Amniotic epithelial cell (primary cell): ENCODE measurements at regions not wholly inside any gene's neighbourhood (a gene's known extent, or its start where the extent isn't known, plus 50 kb on each side); places are given as distances from the start of the nearest gene placed in this dataset.
"Not testable (repeated sequence)": the region's sequence is repeated elsewhere in the genome, so short reads cannot be mapped to it uniquely, and the experiment has no call there.

Experiments
- DNase-seq: peaks from one replicate; pipeline ENCODE4 v3.0.0-alpha.2; 2010; ENCODE audit warnings: low read depth

DNA sequence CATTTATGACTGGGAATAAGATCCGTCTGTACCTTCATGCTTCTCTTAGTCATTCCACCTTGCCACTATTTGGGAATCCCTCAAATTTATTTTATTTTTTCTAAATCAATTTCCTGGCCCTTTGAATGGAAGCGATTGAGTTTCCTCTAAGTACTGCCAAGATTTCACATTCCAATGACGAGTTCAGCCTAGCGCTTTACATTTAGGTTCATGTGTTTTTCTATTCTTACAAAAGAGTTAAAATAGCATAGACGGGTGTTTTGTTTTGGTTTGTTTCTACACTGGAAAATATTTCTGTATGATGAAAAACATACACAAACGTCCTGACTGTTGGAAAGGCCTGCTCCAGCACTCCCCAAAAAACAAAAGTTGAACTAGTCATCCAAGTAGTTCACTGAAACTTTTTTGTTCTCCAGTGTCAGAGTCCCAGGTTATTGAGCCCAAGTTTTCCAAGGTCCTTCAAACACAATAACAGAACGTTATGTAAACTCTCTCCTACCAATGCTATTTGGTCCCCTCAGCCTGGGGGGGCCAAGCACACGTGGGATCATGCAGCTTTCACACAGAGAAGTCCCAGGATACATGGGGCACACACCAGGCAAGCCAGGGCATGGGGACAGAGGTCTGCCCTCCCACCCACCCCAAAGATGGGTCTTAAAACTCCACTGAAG, 74.8 kb upstream of the FOXN3 start:
- DNase-seq: no peak

DNA sequence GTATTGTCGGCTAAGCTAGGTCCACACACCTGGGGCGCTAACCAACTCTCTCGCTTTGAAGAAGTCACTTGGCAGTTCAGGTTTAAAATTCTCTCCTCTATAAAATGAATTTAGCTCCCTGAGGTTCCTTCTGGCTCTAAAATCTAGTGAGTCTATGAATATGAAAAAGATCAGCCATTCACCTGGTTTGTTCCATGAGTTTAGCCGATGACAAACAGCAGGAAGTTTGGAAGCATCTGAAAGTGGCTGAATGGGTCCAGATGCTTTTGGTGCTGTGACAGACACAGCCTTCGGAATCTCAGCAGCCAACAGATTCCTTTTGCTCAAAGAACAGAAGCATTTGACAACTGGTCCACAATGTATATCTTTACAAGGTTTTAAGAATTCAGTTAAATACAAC, 73.4 kb upstream of the FOXN3 start:
- DNase-seq: no peak

DNA sequence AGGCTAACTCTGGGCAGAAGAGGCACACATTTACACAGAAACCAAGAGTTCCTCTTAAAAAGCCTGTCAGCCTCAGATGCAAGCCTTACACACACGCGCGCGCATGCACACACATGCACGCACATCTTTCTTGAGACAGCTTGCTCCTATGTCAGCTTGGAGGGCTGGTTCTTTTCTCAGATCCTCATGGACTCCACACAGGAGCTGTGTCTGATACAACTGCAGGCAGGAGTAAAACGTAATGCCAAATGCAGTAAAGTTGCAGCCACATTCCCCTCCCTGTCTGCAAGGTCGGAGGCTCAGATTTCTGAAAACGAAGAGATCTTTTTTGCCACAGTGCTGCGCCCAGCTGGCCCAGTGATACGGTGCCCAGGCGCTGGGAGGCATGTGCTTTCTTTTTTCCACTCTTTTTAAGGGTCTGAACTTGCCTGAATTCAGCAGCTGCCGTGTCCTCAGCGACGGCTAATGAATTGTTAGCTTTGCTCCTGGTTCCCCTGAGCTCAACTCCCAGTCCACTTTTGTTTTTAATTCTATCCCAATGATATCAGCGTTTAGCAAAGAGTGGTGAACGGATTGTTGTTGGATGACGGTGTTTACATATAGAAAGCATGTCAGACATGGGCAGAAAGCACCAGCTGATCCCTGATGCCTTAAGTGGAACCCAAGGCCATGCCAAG, 72.9 kb upstream of the FOXN3 start:
- DNase-seq: no peak

DNA sequence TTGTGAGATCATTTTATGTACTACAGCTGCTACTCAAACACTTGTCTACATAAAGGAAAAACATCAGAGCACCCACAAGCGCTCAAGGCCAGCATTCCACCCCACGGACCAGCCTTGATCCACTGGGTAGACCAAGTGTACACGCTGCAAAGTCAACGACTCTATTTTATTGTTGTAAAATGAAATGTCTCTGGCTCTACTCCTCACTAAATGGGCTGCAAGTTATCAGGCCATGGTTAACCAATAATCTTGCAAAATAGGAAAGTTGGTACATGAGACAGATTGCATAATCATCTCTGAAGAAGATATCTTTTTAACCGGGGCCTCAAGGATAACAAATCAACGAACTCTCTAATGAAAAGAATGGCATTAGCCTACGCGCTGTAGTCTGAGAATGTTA, 69.9 kb upstream of the FOXN3 start:
- peak; percentile 86 for DNase-seq

DNA sequence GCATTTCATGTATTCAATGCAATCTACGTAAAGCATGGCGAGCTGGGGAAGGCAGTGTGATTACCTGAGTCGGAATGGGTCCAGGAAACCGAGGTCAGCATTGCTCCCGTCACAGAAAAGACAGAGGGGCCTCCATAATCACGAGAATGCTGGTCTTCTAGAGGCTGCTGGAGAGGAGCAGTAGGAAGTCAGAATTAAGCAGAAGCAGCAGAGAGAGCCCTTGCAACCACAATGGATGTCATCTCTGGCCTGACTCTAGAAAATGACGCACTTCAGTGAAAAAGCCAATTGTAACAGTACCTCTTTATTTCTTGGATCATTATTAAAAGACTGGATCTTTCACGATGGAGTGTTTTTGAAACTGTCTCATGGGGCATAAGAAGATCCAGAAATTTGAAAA, 69.5 kb upstream of the FOXN3 start:
- no peak for DNase-seq

DNA sequence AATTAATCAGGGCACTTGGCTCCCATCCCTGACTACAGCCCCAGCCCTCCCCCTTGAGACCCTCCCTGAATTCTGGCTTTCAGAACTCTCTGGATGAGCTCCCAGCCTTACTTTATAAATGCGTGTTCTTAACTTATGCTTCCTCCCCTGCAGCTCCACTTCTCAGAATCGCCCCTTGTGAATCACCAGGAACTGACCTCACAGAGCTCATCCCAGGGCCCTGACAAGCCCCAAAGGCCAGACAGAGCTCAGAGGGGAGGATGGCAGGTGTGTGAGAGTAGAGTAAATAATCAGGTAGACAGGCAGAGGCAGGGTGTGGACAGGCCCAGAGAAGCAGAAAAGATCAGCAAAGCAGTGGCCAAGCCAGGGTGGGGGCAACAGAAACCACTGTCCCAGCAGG, 68.2 kb upstream of the FOXN3 start:
- DNase-seq: no peak

DNA sequence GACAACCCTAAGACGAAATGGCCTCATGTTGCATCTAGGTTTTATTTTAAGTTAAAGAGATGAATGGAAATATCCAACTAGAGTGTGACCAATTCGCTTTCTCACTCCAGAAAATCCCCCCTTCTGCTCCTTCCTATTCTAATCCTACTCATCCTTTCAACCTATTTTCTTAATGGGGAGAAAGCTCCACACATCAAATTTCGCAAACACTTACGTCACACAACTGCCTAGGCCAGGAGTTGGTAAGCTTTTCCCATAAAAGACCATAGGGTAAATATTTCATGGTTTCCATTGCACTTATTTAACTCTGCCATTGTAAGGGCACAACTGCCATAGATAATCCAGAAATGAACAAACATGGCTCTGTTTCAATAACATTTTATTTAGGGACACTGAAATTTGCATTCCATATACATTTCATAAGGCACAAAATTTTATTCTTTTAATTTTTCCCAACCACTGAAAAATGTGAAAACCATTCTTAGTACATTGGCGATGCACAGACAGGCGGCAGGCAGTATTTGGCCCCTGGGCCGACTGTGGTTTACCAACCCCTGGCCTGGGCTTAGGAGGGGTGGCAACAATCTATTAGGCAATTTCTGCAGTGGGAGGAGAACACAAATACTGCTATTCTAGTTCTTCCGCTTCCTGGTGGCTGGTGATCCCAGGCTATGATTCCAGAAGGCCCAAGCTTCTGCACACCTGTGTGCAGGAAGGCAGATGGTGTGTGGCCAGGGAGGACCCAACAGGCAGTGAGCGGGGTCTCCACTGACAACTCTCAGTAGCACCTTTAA, 67.2 kb upstream of the FOXN3 start:
- DNase-seq: peak; percentile 41

DNA sequence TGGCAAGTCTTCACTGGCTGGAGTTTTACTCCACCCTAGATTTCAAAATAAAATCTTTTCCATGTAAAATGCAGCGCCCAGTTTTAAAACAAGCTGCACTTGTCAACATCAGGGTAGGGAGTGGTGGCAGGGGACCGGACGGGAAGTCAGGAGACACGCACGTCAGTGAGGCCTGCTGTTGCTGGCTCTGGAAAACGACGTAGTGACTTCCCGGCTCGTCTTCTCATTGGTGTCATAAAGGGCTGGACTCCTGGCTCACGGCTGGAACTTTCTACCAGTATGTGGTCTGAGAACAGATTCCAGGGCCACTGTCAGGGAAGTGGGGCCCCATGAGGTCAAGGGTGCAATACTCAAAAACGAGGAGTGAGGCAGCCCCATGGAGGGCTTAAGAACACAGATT, 64.2 kb upstream of the FOXN3 start:
- no peak for DNase-seq

DNA sequence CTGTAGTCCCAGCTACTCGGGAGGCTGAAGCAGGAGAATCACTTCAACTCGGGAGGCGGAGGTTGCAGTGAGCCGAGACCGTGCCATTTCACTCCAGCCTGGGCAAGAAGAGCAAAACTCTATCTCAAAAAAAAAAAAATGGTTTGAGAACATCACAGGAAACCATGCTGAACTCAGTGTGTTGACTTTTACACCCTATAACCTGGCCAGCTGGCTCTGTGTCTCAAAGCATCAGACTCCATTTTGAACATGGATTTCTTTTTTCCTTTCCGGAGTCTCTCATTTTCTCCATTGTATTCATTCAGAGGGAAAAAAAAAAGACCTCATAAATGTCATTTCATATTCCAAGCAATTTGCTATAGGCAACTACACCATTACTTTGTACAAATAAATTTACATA, 63.2 kb upstream of the FOXN3 start:
- DNase-seq: no peak

DNA sequence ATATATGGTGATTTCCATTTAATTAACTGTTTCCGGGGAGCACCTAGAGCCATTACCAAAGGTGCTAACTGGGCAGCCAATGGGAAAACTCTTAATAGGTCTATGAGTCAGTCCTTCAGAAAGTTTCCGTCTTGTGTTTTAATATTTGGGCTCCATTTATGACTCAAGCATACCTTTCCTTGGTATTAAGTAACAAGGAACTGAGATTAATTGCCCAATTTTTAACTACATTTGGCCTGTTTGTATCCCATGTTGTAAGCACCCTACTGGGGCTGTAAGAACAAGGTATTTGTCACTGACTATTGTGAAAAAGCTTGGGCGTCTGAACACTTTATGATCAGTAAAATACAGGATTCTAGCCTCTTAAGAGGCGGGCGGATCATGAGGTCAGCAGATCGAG, 62.8 kb upstream of the FOXN3 start:
- DNase-seq: peak; percentile 77

DNA sequence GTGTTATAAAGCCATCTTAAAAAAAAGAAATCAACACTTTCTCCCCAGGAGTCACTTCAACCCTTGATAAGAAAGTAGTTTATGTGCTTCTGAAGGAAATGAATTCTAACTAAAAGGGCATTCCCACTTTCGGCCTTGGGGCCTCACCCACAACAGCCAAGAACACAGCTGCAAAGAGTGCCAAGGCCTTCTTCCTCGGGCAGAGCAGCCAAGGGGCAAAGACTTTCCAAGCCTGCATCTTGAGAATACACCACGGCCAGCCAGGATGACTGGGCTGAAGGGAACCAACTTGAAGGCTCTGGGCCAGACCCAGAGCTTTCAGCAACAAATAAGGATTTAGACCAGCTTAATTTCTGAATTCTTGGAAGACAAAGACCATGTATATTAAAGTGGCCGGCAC, 60.4 kb upstream of the FOXN3 start:
- no peak for DNase-seq

DNA sequence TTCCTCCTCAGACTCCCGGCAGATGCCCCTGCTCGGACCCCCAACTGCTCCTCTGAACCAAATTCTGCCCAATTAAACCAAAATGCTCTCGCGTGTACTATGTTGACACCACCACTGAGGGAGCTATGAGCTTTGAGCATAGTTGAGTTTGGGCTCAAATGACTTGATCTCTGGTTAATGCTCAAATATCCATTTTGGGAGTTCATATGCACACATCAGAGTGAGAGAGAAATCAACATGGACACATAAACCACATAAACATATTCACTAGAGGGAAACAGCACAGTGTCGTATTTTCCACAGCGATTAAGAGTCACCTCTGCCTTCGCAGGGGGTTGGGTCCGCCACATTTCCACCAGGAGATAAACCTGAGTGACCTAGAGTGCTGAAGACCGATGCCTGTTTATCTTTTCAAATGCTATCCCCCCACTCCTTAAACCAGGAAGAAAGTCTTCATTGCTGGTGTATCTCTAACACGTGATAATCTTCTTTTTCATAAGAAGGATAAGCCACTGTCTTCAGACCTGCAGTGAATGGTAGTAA, 59.4 kb upstream of the FOXN3 start:
- DNase-seq: no peak

DNA sequence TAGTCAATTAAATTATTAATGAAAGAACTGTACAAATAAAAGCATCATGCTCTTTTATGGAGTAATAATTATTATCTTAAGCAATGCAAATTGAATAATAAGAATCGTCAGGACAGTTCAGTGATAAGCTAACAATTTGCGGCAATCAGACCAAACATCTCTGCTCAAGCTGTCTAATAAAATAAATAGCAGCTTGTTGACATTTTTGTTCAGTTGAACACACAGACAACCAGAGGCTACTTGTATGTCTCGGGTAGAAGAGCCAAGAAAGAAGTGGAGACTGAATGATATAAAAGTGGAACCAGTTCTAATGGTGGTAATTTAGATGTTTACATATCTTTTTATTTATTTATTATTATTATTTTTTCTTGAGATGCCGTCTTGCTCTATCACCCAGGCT, 57.4 kb upstream of the FOXN3 start:
- DNase-seq: no peak

DNA sequence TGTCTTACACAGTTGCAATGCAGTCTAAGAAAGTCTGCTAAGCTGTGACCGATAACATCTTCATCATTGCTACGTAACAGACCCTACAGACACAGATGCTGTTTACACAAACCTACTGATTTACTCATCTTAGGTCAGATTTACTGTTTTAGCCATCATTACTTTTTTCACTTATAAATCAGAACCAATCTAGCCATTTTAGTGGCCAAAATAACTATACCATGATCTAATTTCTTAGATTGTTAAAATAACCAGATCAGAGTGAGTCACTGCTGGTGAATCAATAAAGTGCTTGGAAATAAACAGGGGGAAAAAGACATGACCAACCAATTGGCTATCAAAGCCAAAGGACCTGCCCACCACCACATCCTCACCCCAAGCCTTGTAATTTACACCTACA, 57.0 kb upstream of the FOXN3 start:
- DNase-seq: no peak

DNA sequence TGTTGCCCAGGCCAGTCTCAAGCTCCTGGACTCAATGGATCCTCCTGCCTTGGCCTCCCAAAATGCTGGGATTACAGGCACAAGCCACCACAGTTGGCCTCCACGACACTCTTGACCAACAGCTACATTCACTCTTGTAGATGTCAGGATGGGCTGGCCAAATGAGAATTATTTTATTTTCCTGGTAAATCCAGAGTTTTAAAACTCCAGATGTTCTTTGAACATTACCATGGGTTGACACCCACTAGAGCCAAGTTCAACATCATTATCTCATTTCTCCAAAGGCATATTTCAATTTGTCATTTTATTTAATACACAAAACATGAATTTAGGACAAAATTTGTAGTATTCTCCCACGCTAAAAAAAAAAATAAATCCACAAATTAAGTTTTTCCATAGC, 56.5 kb upstream of the FOXN3 start:
- no peak for DNase-seq

DNA sequence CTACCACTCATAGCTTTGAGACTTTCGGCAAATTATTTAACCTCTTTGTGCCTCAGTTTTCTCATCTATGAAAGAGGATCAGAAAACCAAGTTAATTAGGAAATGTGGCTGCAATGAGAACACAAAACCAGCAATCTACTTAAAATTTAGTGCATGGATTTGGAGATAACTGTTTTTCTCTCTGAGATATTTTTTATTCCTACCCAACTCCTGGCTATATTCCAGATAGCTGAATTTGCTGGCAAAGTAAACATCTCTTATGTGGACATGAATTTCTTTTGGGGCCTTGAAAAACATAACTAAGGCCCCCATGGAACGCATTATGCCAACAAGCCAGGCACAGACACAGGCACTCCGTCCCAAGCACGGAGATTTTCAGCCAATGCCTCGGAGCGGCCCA, 53.4 kb upstream of the FOXN3 start:
- DNase-seq: no peak

DNA sequence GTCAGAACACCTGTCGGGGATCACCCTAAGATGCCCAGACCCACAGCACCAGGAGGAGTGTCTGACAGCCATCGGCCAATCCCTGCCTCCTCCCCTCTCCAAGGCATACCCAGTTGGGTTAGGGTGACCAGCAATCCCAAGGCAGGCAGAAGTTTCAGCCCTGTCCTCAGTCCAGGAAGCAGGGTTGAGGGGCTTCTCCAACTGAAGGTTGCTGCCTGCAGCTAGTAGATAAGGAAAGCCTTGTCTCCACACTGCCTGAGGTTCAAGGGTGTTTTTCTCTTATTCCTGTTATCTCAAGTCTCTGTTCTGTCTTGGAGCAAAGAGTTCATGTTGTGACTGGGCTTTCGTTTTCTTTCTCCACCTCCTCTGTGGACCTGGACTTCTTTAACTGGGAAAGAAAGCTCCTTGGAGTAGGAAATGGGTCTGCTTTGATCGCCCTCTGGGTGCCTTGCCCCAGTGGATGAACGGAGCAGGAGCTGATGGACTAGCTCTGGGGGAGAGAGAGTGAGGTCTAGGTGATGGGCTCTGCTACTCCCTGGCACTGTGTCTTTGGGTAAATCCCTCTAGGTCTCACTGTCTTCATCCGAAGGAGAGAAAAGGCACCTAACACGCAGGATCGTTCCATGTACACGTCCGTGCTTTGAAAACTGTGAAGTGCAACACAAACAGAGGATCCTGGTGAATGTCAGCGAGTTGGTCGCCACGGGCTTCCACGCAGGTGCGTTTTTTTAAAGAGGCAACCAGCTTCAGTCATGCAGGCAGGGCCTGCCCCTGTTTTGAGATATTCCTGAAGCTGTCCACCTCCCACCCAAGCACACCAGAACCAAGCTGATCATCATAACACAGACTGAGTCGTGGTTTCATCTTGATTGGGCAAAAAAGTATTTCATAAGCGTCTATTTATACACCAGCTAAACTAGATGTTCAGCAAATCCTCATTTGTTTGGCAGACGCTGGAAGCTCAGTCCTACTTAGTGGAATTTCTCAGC, 52.5 kb upstream of the FOXN3 start:
- DNase-seq: peak; percentile 67

DNA sequence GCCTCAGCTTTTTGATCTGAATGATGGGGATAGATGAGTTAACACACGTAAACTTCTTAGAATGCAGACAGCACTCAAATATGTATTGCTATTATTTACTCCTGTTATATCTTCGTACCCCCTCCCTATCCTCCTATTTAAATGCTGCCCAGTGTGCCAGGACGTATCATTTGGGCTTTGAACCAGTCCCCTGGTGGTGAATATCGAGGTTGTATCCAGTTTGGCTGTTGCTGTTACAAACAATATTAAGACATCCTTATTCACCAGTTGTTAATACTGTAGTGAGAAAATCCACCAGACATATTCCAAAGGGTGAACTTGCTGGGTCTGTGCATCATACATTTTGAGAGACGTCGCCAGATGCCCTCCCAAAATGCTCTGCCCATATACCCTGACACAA, 51.5 kb upstream of the FOXN3 start:
- DNase-seq: no peak

DNA sequence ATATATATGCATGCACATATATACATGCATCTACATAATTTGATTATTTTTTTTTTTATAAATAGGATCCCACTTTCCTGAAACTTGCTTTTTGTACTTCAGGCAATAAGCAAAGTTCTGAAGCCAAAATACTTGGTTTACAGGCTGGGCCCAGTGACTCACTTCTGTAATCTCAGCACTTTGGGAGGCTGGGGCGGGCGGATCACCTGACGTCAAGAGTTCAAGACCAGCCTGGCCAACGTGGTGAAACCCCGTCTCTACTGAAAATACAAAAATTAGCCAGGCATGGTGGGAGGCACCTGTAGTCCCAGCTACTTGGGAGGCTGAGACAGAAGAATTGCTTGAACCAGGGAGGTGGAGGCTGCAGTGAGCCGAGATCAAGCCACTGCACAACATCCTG, 51.0 kb upstream of the FOXN3 start:
- DNase-seq: not testable (repeated sequence)

DNA sequence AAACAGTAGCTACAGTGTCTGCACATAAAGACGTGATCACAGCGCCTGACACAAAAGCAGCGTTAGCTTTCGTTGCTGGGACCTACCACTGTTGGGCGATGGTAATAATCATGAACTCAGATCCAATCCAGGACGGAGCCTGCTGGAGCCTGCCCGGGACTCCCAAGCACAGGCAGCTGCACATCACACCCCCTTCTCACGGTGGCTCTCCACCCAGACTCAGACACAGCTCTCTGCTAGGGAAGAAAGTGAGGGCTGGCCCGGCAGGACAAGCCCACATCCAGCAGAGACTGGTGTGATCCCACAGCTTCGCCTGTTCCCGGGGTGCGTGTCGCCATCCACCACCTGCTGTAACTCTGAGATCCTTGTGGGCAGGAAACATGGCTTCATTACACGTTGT, 49.9 kb upstream of the FOXN3 start:
- no peak for DNase-seq
